Stimulated activated CD4-positive, alpha-beta T cell treated with anti-CD3 and anti-CD28 coated beads, Interleukin-4, amount 100 ng/mL, for 4 hours (primary cell): ENCODE measurements at regions not wholly inside any gene's neighbourhood (a gene's known extent, or its start where the extent isn't known, plus 50 kb on each side); places are given as distances from the start of the nearest gene placed in this dataset.

ENCODE experiments used
- DNase-seq, 2 experiments: peaks; one replicate each; pipeline ENCODE4 v3.0.0-alpha.2; 2020

- no peak for DNase-seq
These were observed 194.9 kb downstream of the RBFOX3 start for GRCh38 chr17:79415909-79416308.

GRCh38 chr17:79415365-79415764 lies 195.5 kb downstream of the RBFOX3 start:
- no peak for DNase-seq

GRCh38 chr17:79414793-79415211 lies 196.0 kb downstream of the RBFOX3 start:
- DNase-seq = no peak

- no peak for DNase-seq
These were observed 196.6 kb downstream of the RBFOX3 start for GRCh38 chr17:79414063-79414792.

GRCh38 chr17:79413611-79414010 lies 197.2 kb downstream of the RBFOX3 start:
- DNase-seq = no peak

GRCh38 chr17:79412886-79413390 lies 197.9 kb downstream of the RBFOX3 start:
- DNase-seq = no peak

- DNase-seq = no peak
These were observed 198.7 kb downstream of the RBFOX3 start for GRCh38 chr17:79412110-79412509.

- no peak for DNase-seq
These were observed 199.4 kb downstream of the RBFOX3 start for GRCh38 chr17:79411419-79411818.

GRCh38 chr17:79410681-79411080 lies 200.2 kb downstream of the RBFOX3 start:
- no peak for DNase-seq

- DNase-seq = no peak
These were observed 202.6 kb downstream of the RBFOX3 start for GRCh38 chr17:79408251-79408650.

- no peak for DNase-seq
These were observed 203.5 kb downstream of the RBFOX3 start for GRCh38 chr17:79407385-79407784.

- no peak for DNase-seq
These were observed 204.5 kb downstream of the RBFOX3 start for GRCh38 chr17:79406316-79406715.

- DNase-seq = no peak
These were observed 205.0 kb downstream of the RBFOX3 start for GRCh38 chr17:79405823-79406222.

- no peak for DNase-seq
These were observed 206.5 kb downstream of the RBFOX3 start for GRCh38 chr17:79404136-79404911.

GRCh38 chr17:79401704-79402674 lies 208.9 kb downstream of the RBFOX3 start:
- DNase-seq = no peak

- peak; percentile 63 to 68 for DNase-seq
These were observed 209.7 kb downstream of the RBFOX3 start for GRCh38 chr17:79400989-79401703.

- no peak for DNase-seq
These were observed 211.2 kb downstream of the RBFOX3 start for GRCh38 chr17:79399610-79400144.

- DNase-seq = no peak
These were observed 212.4 kb downstream of the RBFOX3 start for GRCh38 chr17:79398441-79398840.

GRCh38 chr17:79396696-79397095 lies 214.2 kb downstream of the RBFOX3 start:
- no peak for DNase-seq

GRCh38 chr17:79395545-79395944 lies 215.3 kb downstream of the RBFOX3 start:
- no peak for DNase-seq

GRCh38 chr17:79395066-79395465 lies 215.8 kb downstream of the RBFOX3 start:
- DNase-seq = no peak
